ENCODE measurements at regions not wholly inside any gene's neighbourhood (a gene's known extent, or its start where the extent isn't known, plus 50 kb on each side); places are given as distances from the start of the nearest gene placed in this dataset.

DNA sequence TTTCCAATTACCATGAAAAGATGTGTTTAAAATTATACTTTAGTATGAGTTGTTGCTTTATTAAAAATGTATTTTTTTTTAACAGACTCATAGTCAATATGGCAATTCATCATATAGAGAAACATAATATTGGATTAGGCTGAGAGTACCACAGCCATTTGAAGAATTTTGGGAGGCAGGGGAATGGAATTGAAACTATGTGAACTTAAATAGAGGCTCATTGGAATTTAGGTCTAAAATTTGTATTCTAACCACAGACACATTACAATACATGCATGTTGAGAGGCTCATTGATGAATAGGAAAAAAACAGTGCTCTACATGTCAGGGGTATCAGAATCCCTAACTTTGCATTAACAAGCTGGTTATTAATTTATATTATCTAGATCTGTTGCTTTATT lies 269.6 kb downstream of the DKK2 start:
- no peak for DNase-seq

GRCh38 chr4:106764774-106765173 lies 271.3 kb downstream of the DKK2 start:
- no peak for DNase-seq

- no peak for DNase-seq
These were observed 273.3 kb downstream of the DKK2 start for GRCh38 chr4:106762666-106763443.

- no peak for DNase-seq
These were observed 282.7 kb downstream of the DKK2 start for GRCh38 chr4:106753426-106753825.

- no peak for DNase-seq
These were observed 289.7 kb downstream of the DKK2 start for GRCh38 chr4:106746451-106746850.

DNA sequence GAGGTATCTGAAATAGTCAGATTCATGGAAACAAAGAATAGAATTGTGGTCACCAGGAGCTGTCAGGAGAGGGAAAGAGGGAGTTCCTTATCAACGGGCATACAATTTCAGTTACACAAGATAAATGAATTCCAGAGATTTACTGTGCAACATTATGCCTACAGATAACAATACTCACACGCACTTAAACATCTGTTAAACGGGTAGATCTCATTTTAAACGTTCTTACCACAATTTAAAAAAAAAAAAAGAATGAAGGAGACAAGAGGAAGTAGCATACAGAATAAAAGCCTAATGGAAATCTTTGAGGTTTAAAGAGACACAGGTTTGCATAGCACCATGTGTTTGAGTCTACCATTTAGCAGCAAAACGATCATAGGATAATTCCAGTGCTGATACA lies 298.0 kb downstream of the DKK2 start:
- no peak for DNase-seq

DNA sequence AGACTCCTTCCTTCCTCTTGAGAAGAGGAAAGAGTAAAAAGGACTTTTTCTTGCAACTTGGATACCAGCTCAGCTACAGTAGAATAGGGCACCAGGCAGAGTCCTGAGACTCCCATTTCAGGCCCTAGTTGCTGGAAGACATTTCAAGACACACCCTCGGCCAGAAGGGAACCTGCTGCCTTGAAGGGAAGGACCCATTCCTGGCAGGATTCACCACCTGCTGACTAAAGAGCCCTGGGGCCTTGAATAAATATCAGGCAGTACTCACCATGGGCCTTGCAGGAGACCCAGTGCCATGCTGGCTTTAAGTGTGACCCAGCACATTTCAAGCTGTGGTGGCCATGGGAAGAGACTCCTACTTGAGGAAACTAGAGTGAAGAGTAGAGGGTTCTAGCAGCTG lies 317.6 kb downstream of the DKK2 start:
- DNase-seq = no peak

DNA sequence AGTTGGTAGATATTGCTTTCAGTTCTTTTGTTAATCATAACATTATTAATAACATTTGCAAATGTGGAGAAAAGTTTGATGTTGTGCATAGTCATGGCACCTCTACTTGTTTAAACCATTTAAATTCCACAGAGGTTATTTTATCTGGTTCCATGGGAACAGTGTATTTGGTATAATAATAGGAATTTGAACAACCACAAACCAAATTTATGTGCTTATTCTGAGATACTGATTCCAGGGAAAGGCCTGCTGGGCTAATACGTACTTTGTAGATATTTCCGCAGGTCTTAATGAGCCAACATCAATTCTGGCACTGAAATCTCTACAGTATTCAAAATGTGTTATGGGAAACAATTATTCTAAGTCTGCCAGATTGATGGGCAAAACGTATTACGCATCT lies 319.0 kb downstream of the DKK2 start:
- DNase-seq = no peak

DNA sequence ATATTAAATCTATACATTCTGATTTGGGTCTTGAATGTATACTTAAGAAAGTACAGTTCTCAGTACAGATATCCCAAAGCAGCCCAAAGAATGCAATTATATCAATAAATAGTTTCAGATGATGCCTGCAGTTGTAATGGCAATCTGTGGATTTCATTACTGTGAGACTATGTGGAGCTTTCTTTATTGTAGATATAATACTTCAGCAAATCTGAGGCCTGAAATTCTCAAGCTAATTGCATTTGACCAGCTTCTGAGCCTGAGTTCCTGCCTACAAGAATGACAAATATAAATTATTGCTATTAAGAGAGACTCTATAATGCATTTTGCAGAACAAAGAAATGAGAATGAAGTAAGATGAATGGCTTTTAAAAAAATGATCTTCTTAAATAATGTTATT lies 320.3 kb downstream of the DKK2 start:
- DNase-seq = no peak

GRCh38 chr4:106708464-106708816 lies 327.7 kb downstream of the DKK2 start:
- DNase-seq = no peak

- DNase-seq = no peak
These were observed 328.2 kb downstream of the DKK2 start for GRCh38 chr4:106707776-106708463.

DNA sequence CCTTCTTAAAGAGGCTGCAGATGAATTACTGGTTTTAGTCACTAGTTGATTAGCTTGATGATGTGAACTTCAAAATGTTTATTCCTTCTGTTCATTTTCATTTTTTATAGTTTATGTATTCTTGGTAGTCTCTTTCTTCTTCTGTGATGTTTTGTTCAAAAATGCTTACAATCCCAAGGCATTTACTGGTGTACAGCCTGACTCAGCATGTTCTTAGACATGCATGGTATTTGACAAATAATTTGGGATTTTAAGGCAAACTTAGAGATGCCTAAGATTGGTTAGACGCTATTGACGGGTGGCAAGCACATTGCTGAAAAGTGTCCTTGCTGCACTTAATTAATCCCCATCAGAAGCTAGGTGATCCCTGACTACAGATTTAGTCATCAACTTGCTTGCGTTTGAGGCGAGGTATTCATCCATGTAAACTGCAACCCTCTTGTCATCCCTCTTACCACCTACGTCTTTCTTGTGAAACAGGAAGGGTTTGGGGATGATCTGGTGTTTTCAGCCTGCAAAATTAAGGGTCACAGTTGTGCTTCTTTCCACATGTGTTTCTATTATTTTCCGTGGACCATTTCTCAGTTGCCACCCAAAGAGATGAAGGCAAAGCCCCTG lies 331.8 kb downstream of the DKK2 start:
- no peak for DNase-seq

DNA sequence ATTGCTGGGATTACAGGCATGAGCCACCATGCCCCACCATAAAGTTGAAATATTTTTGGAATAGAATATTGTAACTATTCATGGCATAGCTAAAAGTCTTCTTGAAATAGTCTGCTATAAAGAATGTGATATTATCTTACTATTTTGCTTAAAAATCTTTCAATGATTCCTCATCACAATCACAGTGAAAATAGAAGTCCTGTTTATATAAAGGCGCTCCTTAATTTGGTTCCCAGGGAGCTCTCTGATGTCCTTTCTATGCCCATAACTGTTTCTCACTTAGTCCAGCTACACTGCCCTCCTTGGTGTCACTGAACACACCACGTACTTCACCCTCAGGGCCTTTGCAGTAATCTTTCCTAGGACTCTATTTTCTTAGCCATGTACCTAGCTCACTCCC lies 331.7 kb upstream of the GIMD1 start:
- DNase-seq = no peak

- DNase-seq = no peak
These were observed 330.1 kb upstream of the GIMD1 start for GRCh38 chr4:106698621-106699195.

DNA sequence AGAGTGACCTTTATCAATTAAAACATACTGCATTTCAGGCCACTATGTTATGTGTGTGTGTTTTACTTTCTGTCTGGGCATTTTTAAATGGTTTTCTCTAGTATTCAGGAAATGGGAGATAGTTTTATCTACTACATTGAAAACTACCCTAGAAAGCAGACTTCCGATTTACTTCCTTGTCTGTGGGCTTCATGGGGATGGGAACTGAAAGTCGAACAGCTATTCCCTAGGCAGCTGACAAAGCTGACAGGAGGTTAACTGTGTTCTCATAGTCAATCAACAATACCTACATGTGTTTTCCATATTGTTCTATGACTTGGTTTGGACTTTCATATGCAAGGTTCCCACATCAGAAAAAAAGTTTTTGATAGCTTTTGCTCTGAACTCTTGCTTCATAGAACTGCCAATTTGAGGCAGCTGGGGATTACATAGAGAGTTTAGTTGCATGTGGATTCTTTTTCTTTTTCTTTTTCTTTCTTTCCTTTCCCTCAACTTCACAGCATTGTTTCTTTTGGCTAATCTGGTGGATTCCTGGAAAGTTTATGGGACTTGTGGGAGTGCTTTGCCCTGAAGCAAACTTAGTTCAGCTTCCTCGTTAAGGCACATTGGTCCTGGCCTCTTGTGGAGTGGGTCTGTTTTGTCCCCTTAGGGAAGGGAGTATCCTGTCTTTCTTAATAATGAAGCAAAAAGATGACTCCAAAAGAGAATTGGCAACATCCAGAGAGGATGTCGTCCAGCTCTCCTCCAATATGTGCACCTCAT lies 327.1 kb upstream of the GIMD1 start:
- DNase-seq = no peak

DNA sequence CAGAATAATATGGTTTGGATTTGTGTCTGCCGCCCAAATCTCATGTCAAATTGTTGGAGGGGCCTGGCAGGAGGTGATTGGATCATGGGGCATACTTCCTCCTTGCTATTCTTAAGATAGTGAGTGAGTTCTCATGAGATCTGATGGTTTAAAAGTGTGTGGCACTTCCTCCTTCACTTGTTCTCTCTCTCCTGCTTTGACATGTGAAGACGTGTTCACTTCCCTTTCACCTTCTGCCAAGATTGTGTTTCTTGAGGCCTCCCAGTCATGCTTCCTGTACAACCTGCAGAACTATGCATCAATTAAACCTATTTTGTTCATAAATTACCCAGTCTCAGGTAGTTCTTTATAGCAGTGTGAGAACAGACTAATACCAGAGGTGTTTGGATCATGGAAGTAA lies 325.7 kb upstream of the GIMD1 start:
- DNase-seq = no peak

GRCh38 chr4:106691749-106692148 lies 323.2 kb upstream of the GIMD1 start:
- DNase-seq = no peak

GRCh38 chr4:106690487-106690886 lies 321.9 kb upstream of the GIMD1 start:
- no peak for DNase-seq

GRCh38 chr4:106687026-106687425 lies 318.4 kb upstream of the GIMD1 start:
- DNase-seq = no peak

- DNase-seq = no peak
These were observed 312.9 kb upstream of the GIMD1 start for GRCh38 chr4:106681381-106681921.

DNA sequence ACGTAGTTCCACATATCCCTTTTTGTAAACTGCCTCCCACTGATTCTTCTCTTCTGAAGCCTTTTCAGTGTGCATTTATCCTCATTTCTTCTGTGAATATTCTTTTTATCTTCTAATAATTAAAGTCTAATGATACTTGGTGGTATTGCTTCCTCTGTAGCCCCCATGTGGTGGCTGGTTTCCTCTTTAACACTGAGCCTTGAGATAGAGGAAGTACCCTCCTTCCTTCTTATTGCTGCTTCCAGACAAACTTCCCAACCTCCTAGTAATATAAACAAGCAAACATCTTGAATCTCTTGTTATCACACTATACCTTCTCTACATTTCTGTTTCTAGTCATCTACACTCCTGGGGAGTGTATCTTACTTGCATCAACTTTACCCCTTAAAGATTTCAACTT lies 310.5 kb upstream of the GIMD1 start:
- DNase-seq = no peak

DNA sequence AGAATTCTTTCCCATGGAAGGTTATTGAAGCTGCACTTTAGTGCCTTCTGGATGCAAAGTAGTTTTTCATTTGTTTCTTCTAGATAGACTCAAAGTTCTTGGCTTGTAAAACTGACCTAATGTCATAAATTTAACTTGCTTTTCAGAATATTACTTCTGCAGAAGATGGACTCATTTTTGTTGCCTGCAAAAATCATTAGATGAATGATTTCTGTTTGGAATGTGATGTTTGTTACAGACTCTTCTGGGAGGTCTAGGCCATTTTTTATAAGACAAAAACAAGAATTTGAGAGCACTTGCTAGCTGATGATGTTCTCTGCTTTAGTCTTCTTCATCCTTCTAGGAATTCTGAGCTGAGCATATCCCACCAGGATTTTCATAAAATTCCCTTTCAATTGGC lies 308.6 kb upstream of the GIMD1 start:
- no peak for DNase-seq

Data from activated CD4-positive, alpha-beta T cell treated with anti-CD3 and anti-CD28 coated beads for 4 hours (primary cell).